ENCODE measurements at regions not wholly inside any gene's neighbourhood (a gene's known extent, or its start where the extent isn't known, plus 50 kb on each side); places are given as distances from the start of the nearest gene placed in this dataset.

GRCh38 chr22:49213731-49214352 is 613.8 kb downstream of the BRD1 start:
- Histone ChIP-seq H3K9me2 (replicated peaks; ENCODE audit: low read depth, low read length) (no peaks in the 10 kb centered on the region), H3K4me3 (ENCODE audit: low read length, poor library complexity, severe bottlenecking) (no peak overlapping the region), H3K9me3 (ENCODE audit: insufficient read depth, low read depth, low read length) (peaks cover 19% of the 10 kb centered on the region; the same call in 1 of the 2 replicates), H3K27me3 (ENCODE audit: insufficient read depth, low read length, poor library complexity, severe bottlenecking) (no peaks in the 10 kb centered on the region), H3F3A (ENCODE audit: low read depth) (no peaks in the 10 kb centered on the region), H3K9ac (ENCODE audit: low read depth, low read length, poor library complexity, severe bottlenecking) (no peak overlapping the region), H3K4me2 (ENCODE audit: low read depth, low read length, poor library complexity, severe bottlenecking) (no peak overlapping the region), H4K20me1 (ENCODE audit: insufficient read depth, low read length, poor library complexity, severe bottlenecking) (no peaks in the 10 kb centered on the region), H3K79me2 (ENCODE audit: insufficient read depth, low read length) (no peaks in the 10 kb centered on the region), H3K36me3 (ENCODE audit: insufficient read depth, low read length) (no peaks in the 10 kb centered on the region), H2AFZ (ENCODE audit: low read length) (no peak overlapping the region), H3K4me1 (ENCODE audit: insufficient read depth, low read length, poor library complexity, severe bottlenecking) (no peaks in the 10 kb centered on the region)
- TF ChIP-seq CTCF (conservative IDR thresholded peaks at IDR 0.05; ENCODE audit: low read length): no peak

GRCh38 chr22:49212466-49212865 is 615.2 kb downstream of the BRD1 start:
- Histone ChIP-seq H3K4me3 (ENCODE audit: low read length, poor library complexity, severe bottlenecking) (no peak overlapping the region), H3K9me3 (ENCODE audit: insufficient read depth, low read depth, low read length) (peaks cover 15% of the 10 kb centered on the region; the same call in 1 of the 2 replicates), H3K4me1 (ENCODE audit: insufficient read depth, low read length, poor library complexity, severe bottlenecking) (no peaks in the 10 kb centered on the region), H4K20me1 (ENCODE audit: insufficient read depth, low read length, poor library complexity, severe bottlenecking) (no peaks in the 10 kb centered on the region), H3K79me2 (ENCODE audit: insufficient read depth, low read length) (no peaks in the 10 kb centered on the region), H3K36me3 (ENCODE audit: insufficient read depth, low read length) (no peaks in the 10 kb centered on the region), H3F3A (ENCODE audit: low read depth) (no peaks in the 10 kb centered on the region), H2AFZ (ENCODE audit: low read length) (no peak overlapping the region), H3K27me3 (ENCODE audit: insufficient read depth, low read length, poor library complexity, severe bottlenecking) (no peaks in the 10 kb centered on the region), H3K4me2 (ENCODE audit: low read depth, low read length, poor library complexity, severe bottlenecking) (no peak overlapping the region), H3K9me2 (replicated peaks; ENCODE audit: low read depth, low read length) (no peaks in the 10 kb centered on the region), H3K9ac (ENCODE audit: low read depth, low read length, poor library complexity, severe bottlenecking) (no peak overlapping the region)
- no peak for TF ChIP-seq EZH2phosphoT487 (IDR thresholded peaks at IDR 0.05; ENCODE audit: borderline replicate concordance)
- TF ChIP-seq CTCF (conservative IDR thresholded peaks at IDR 0.05; ENCODE audit: low read length): no peak

- H3K9ac ChIP-seq (ENCODE audit: low read depth, low read length, poor library complexity, severe bottlenecking): no peak overlapping the region
- H3K9me3 ChIP-seq (ENCODE audit: insufficient read depth, low read depth, low read length): peaks cover 15% of the 10 kb centered on the region; the same call in 1 of the 2 replicates
- no peak overlapping the region for H3K4me3 ChIP-seq (ENCODE audit: low read length, poor library complexity, severe bottlenecking)
- no peak overlapping the region for H2AFZ ChIP-seq (ENCODE audit: low read length)
- H3K27me3 ChIP-seq (ENCODE audit: insufficient read depth, low read length, poor library complexity, severe bottlenecking): no peaks in the 10 kb centered on the region
- H3K4me1 ChIP-seq (ENCODE audit: insufficient read depth, low read length, poor library complexity, severe bottlenecking): no peaks in the 10 kb centered on the region
- no peaks in the 10 kb centered on the region for H3K9me2 ChIP-seq (replicated peaks; ENCODE audit: low read depth, low read length)
- no peaks in the 10 kb centered on the region for H3K36me3 ChIP-seq (ENCODE audit: insufficient read depth, low read length)
- no peaks in the 10 kb centered on the region for H4K20me1 ChIP-seq (ENCODE audit: insufficient read depth, low read length, poor library complexity, severe bottlenecking)
- H3K79me2 ChIP-seq (ENCODE audit: insufficient read depth, low read length): no peaks in the 10 kb centered on the region
- H3F3A ChIP-seq (ENCODE audit: low read depth): no peaks in the 10 kb centered on the region
- TF ChIP-seq EZH2phosphoT487 (IDR thresholded peaks at IDR 0.05; ENCODE audit: borderline replicate concordance): no peak
- no peak for TF ChIP-seq CTCF (conservative IDR thresholded peaks at IDR 0.05; ENCODE audit: low read length)
- H3K4me2 ChIP-seq (ENCODE audit: low read depth, low read length, poor library complexity, severe bottlenecking): no peak overlapping the region
Measured at GRCh38 chr22:49212002-49212401, 615.7 kb downstream of the BRD1 start.
